Stimulated activated CD8-positive, alpha-beta memory T cell treated with anti-CD3 and anti-CD28 coated beads, Interleukin-7, amount 100 ng/mL, for 24 hours (primary cell): ENCODE measurements at regions not wholly inside any gene's neighbourhood (a gene's known extent, or its start where the extent isn't known, plus 50 kb on each side); places are given as distances from the start of the nearest gene placed in this dataset.

Source experiments
- DNase-seq: peaks from one replicate; pipeline ENCODE4 v3.0.0-alpha.2; 2020; ENCODE audit warnings: low read depth

- DNase-seq, result no peak
These were observed 70.4 kb upstream of the BLCAP start for GRCh38 chr20:37598100-37598543.

GRCh38 chr20:37596890-37597536 lies 69.3 kb upstream of the BLCAP start:
- DNase-seq, result no peak

GRCh38 chr20:37596168-37596567 lies 68.5 kb upstream of the BLCAP start:
- DNase-seq, result no peak

GRCh38 chr20:37593710-37594109 lies 66.0 kb upstream of the BLCAP start:
- DNase-seq, result no peak

GRCh38 chr20:37590938-37591490 lies 63.3 kb upstream of the BLCAP start:
- DNase-seq, result no peak

GRCh38 chr20:37586078-37586477 lies 58.4 kb upstream of the BLCAP start:
- no peak for DNase-seq

- DNase-seq, result no peak
These were observed 56.6 kb upstream of the BLCAP start for GRCh38 chr20:37584238-37584807.

- DNase-seq, result no peak
These were observed 53.6 kb upstream of the BLCAP start for GRCh38 chr20:37581246-37581645.

GRCh38 chr20:37580069-37580468 lies 52.4 kb upstream of the BLCAP start:
- DNase-seq, result no peak

GRCh38 chr20:37579106-37579505 lies 51.4 kb upstream of the BLCAP start:
- no peak for DNase-seq

GRCh38 chr20:37577981-37578380 lies 50.3 kb upstream of the BLCAP start:
- no peak for DNase-seq
